ENCODE measurements at regions not wholly inside any gene's neighbourhood (a gene's known extent, or its start where the extent isn't known, plus 50 kb on each side); places are given as distances from the start of the nearest gene placed in this dataset.

- Histone ChIP-seq H3K9me3 (ENCODE audit: control insufficient read depth, insufficient read depth, low read length) (peaks cover 4% of the 10 kb centered on the region; the same call in 1 of the 2 replicates), H3K27ac (ENCODE audit: low read depth, low read length) (no peak overlapping the region), H3K27me3 (ENCODE audit: control insufficient read depth, insufficient read depth, low read length) (no peaks in the 10 kb centered on the region), H3K4me3 (ENCODE audit: low read depth, low read length) (no peak overlapping the region)
- no peak for TF ChIP-seq CTCF (IDR thresholded peaks at IDR 0.05; ENCODE audit: low read depth, low read length)
- POLR2A ChIA-PET: no interaction called here
- DNase-seq (ENCODE audit: low read depth, low spot score): no peak
- CTCF ChIA-PET: no interaction called here
Measured at GRCh38 chr2:114384441-114384840, 58.0 kb upstream of the DPP10 start.

GRCh38 chr2:114389021-114389420 is 53.4 kb upstream of the DPP10 start:
- ChIA-PET POLR2A (no interaction called here), CTCF (no interaction called here)
- no peak overlapping the region for H3K27ac ChIP-seq (ENCODE audit: low read depth, low read length)
- H3K4me3 ChIP-seq (ENCODE audit: low read depth, low read length): no peak overlapping the region
- peaks cover 4% of the 10 kb centered on the region; the same call in 1 of the 2 replicates for H3K9me3 ChIP-seq (ENCODE audit: control insufficient read depth, insufficient read depth, low read length)
- no peak for DNase-seq (ENCODE audit: low read depth, low spot score)
- H3K27me3 ChIP-seq (ENCODE audit: control insufficient read depth, insufficient read depth, low read length): no peaks in the 10 kb centered on the region
- no peak for TF ChIP-seq CTCF (IDR thresholded peaks at IDR 0.05; ENCODE audit: low read depth, low read length)
